ENCODE measurements at regions not wholly inside any gene's neighbourhood (a gene's known extent, or its start where the extent isn't known, plus 50 kb on each side); places are given as distances from the start of the nearest gene placed in this dataset.
"Not testable (repeated sequence)": the region's sequence is repeated elsewhere in the genome, so short reads cannot be mapped to it uniquely, and the experiment has no call there.

GRCh38 chr2:226115102-226115831 is 684.4 kb downstream of the IRS1 start:
- DNase-seq, result no peak

DNA sequence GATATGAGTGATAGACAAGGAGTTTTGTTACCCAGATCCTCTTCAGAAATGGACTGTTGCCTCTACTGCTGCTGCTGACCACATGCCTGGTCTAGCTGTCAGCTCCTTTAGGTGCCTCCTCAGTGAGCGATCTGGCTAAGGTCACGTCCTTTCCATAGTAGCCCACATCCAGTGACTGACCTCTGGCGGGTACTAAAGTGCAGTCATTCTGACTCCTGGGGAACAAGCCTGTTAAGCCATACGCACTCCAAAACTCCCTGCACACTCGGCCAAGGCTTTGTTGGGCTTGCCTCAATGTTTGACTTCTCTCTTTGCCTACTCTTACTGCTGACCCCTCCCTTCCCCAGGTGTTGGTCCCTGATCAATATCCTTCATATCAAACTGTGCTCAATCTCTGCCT is 685.2 kb downstream of the IRS1 start:
- no peak for DNase-seq

GRCh38 chr2:226098861-226099745 is 699.6 kb downstream of the NYAP2 start:
- no peak for DNase-seq

DNA sequence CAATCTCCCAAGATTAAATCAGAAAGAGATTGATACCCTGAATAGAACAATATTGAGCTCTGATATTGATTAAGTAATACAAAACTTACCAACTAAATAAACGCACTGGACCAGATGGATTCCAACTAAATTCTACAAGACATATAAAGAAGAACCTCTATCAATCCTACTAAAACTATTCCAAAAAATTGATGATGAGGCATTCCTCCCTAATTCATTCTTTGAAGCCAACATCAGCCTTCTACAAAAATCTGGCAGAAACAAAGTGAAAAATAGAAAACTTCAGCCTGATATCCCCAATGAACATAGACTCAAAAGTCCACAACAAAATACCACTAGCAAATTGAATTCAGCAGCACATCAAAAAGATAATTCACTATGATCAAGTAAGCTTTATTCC is 695.5 kb downstream of the NYAP2 start:
- DNase-seq, result no peak

DNA sequence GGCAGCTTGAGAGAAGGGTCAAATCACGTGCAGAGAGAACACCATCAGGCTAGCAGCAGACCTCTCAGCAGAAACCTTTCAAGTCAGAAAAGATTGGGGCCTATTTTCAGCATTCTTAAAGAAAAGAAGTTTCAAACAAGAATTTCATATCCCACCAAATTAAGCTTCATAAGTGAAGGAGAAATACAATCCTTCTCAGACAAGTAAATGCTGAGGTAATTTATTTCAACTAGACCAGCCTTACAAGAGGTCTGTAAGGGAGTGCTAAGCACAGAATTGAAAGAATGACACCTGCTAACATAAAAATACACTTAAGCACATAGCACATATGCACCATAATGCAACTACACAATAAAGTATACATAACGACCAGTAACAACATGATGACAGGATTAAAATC is 693.9 kb downstream of the NYAP2 start:
- no peak for DNase-seq

- no peak for DNase-seq
Measured at GRCh38 chr2:226088366-226088674, 688.8 kb downstream of the NYAP2 start.

DNA sequence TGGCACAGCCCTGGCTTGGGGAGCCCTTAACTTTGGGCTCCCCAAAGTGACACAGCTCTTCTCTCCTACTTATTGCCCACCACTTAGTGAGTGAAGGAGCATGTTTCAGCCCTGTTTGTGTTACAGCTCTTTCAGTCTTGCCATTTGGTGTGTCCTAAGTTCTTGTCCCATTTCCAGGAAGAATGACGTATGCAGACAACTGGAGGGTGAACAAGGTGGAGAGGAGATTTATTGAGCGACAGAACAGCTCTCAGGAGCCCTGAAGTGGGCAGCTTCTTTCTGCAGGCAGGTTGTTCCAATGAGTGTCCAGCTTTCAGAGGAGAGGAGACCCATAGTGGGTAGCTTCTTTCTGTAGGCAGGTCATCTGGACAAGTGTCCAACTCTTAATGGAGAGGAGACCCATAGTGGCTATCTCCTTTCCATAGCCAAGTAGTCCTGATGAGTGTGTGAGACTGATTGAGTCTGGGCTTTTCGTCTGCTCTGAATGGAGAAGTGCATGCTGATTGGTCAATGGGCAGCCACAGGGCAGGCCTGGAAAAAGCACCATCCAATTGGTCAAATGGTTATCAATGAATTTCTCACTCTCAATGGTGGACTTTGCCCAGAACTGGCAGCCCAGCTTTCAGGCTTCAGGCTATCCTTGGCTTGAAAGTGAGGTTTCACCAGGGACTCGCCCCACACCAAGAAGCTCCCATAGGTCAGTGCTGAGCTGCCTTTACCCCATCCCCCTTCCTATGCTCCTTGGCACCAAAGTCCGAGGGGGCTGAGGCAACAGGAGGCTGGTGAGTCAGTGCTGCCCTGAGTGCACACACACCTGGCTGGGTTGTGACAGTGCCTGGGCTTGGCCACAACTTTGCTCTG is 688.2 kb downstream of the NYAP2 start:
- no peak for DNase-seq

- DNase-seq, result no peak
Measured at GRCh38 chr2:226087051-226087450, 687.5 kb downstream of the NYAP2 start.

DNA sequence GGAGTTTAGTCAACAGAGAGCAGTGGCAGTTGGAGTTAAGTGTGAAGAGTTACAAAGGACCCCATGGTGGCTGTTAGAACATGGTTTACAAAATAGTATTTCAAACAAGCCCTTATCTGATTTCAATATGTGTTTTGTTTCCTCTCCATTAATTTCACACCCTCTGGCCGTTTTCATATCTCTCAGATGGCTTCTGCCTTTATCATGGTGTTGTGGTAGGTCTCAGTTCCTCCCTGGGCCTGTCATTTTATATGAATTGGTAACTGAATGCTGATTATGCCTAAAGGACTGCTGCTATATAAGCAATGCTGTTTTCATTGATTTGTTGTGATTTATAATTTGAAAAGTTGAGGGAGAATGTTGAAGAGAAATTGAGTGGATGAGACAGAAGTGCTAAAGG is 686.7 kb downstream of the NYAP2 start:
- DNase-seq, result no peak

DNA sequence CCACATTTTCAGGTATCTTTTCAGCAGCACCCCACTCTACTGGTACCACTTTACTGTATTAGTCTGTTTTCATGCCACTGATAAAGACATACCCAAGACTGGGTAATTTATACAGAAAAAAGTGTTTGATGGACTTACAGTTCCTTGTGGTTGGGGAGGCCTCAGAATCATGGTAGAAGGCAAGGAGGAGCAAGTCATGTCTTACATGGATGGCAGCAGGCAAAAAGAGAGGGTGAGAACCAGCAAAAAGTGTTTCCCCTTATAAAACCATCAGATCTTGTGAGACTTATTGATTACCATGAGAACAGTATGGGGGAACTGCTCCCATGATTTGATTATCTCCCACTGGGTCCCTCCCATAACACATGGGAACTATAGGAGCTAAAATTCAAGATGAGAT is 685.9 kb downstream of the NYAP2 start:
- not testable (repeated sequence) for DNase-seq

GRCh38 chr2:226080334-226080733 is 680.8 kb downstream of the NYAP2 start:
- no peak for DNase-seq

DNA sequence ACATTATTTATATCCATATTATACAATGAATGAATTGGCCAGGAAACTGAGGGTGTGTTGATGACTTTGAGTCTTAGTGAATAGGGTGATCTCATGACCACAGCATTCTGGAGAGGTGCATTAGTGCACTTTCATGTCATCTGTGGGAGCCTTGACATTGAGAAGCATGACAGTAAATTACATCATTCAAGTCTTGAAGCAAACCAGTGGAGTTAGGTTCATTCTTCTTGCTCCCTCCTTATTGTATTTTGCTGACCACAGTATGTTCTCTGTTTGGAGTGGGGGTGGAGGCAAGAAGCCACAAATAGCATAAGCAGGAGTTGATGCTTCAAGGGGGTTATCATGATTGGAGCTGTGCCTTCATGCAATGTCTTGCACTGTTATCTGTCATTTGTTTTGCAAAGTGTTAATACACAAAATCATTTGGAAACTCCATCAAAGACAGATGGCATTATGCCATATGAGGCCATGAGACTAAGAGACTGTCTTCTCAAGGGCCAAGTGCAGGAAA is 680.2 kb downstream of the NYAP2 start:
- DNase-seq, result no peak

DNA sequence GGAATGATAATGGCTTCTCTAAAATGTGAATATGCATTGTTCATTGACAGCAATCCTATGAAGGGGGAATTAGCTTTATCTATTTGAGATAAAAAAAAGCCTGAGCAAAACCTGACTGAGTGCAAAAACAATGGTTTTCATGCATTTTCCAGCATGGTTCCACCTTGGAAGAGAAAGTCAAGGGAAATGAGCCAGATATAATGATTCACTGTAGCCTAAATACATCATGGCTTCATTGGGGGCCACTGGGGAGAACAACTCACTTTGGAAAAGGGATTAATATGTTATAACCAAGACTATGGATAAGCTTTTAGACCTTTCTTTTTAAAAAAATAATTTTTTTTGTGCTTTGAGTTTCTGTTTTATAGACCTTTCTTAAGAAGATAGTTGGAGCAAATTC is 679.7 kb downstream of the NYAP2 start:
- no peak for DNase-seq

DNA sequence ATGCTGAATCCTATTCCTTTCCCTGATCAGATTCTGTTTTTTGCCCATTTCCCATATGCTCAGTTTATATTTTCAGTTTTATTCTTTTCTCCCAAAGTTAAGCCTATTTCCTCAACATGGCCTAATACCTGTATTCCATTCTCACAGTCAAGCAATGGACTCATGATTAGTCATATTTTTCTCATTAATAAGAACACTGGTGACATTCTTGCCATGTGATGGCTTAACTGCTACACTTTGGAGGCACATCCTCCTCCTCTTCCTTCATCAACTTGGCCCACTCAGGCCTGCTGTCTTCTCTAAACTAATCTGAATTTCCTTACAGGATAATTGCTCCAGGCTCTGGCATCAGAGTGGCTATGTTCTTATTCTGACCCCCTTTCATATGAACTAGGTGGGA is 679.2 kb downstream of the NYAP2 start:
- no peak for DNase-seq

GRCh38 chr2:226077841-226078240 is 678.3 kb downstream of the NYAP2 start:
- DNase-seq, result no peak

- DNase-seq, result no peak
Measured at GRCh38 chr2:226077031-226077430, 677.5 kb downstream of the NYAP2 start.

- no peak for DNase-seq
Measured at GRCh38 chr2:226076529-226076928, 677.0 kb downstream of the NYAP2 start.

DNA sequence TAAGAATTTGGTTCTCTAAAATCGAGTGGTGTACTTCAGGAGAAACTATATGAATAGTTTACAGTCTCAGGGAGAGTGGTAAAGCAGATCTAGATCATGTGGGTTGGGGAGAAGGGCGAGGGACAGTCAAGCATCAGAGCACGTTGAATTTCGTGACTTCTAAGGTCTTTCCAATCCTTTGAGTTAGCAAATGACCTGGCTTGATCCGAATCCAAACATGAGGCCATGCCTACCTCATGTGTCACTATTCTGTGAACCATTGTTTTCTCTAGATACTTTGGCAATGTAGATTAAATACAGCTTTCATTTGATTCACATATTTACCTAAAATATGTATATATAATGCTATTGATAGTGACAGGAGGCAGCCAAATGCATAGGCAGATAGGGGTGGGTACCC is 674.9 kb downstream of the NYAP2 start:
- DNase-seq, result no peak

GRCh38 chr2:226073496-226074160 is 674.1 kb downstream of the NYAP2 start:
- DNase-seq, result no peak

GRCh38 chr2:226066873-226067272 is 667.4 kb downstream of the NYAP2 start:
- DNase-seq, result no peak

- no peak for DNase-seq
Measured at GRCh38 chr2:226066391-226066790, 666.9 kb downstream of the NYAP2 start.

DNA sequence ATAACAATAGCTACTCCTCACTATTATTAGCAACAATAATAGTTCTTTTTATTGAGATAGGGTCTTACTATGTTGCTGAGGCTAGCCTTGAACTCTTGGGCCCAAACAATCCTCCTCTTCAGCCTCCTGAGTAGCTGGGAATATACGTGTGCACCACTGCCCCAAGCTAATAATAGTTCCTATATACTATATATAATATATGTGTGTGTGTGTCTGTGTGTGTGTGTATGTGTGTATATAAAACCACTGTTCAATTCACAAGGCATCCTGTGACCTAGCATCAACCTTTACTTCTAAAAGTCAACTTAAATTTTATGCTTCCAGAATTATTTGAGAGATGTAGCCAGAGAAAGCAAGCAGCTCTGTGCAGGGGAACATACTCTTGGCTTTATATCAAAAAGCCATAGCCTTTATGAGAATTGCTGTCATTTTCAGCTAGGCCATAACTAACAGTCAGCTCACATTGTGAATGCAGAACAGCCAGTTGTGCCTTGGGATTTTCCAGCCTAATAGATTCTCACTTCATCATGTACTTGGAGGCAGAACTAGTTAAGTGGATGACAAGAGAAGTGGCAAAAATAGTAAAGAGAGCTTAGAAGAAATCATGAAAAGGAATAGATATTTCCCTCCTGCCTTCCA is 665.5 kb downstream of the NYAP2 start:
- no peak for DNase-seq

Data from CD4-positive, alpha-beta T cell treated with Interleukin-4 for 1 hour (primary cell).